ENCODE measurements at regions not wholly inside any gene's neighbourhood (a gene's known extent, or its start where the extent isn't known, plus 50 kb on each side); places are given as distances from the start of the nearest gene placed in this dataset.

GRCh38 chr10:121294630-121295029 lies 303.6 kb downstream of the FGFR2 start:
- TF ChIP-seq POLR2A (IDR thresholded peaks at IDR 0.05), result no peak
- no peak for TF ChIP-seq CTCF (IDR thresholded peaks at IDR 0.05 in 8 of 11, conservative IDR thresholded peaks at IDR 0.05 in 3 of 11)
